Stomach (tissue), 4 donors: ENCODE measurements at regions not wholly inside any gene's neighbourhood (a gene's known extent, or its start where the extent isn't known, plus 50 kb on each side); places are given as distances from the start of the nearest gene placed in this dataset.

Experiments used
- CTCF ChIP-seq, 7 experiments: fragments of 450-650 bp in 4 of 7; fragments of 200-600 bp in 3 of 7; sonication (generic) in 3 of 7; IDR thresholded peaks; one replicate each; pipeline ENCODE4 v1.5.1; 2016 to 2019; ENCODE audit warnings: antibody characterized with exemption in 7 of 7, control low read depth in 2 of 7, mild to moderate bottlenecking in 1 of 7
- EP300 ChIP-seq: sonication (generic); formaldehyde crosslinking; IDR thresholded peaks from one replicate; pipeline ENCODE4 v1.6.1; 2017; ENCODE audit warnings: antibody characterized with exemption
- POLR2A ChIP-seq, 4 donors: fragments of 450-650 bp; IDR thresholded peaks; one replicate each; pipeline ENCODE4 v1.6.1; 2016; ENCODE audit warnings: antibody characterized with exemption in 4 of 4, control low read depth in 2 of 4, mild to moderate bottlenecking in 1 of 4, moderate library complexity in 1 of 4
- POLR2AphosphoS5 ChIP-seq, 3 donors: sonication (generic); formaldehyde crosslinking; IDR thresholded peaks; one replicate each; pipeline ENCODE4 v1.6.1; 2016; ENCODE audit warnings: antibody characterized with exemption in 3 of 3

- TF ChIP-seq CTCF (IDR thresholded peaks at IDR 0.05) = no peak
- no peak for TF ChIP-seq POLR2A (IDR thresholded peaks at IDR 0.05)
- no peak for TF ChIP-seq EP300
- TF ChIP-seq POLR2AphosphoS5 (IDR thresholded peaks at IDR 0.05) = no peak
Measured at GRCh38 chr1:101162300-101162699, 74.5 kb upstream of the S1PR1 start.
